IgD-negative memory B cell (primary cell): ENCODE measurements at regions not wholly inside any gene's neighbourhood (a gene's known extent, or its start where the extent isn't known, plus 50 kb on each side); places are given as distances from the start of the nearest gene placed in this dataset.
A peak's percentile ranks its signal among the peaks of the same experiment; 100 is the strongest.
"Not testable (repeated sequence)": the region's sequence is repeated elsewhere in the genome, so short reads cannot be mapped to it uniquely, and the experiment has no call there.

Experiments used
- H3K27ac Mint-ChIP-seq, 3 donors: one replicate each; pipeline ENCODE4 v1.8.0; 2020 to 2022; ENCODE audit warnings: mild to moderate bottlenecking in 3 of 3, mixed read lengths in 3 of 3, moderate library complexity in 1 of 3
- H3K27me3 Mint-ChIP-seq: one replicate; pipeline ENCODE4 v1.8.0; 2021; ENCODE audit warnings: mixed read lengths
- H3K36me3 Mint-ChIP-seq: one replicate; pipeline ENCODE4 v1.8.0; 2020; ENCODE audit warnings: mild to moderate bottlenecking, mixed read lengths
- H3K4me1 Mint-ChIP-seq, 3 donors: one replicate each; pipeline ENCODE4 v1.8.0; 2020 to 2022; ENCODE audit warnings: mixed read lengths in 3 of 3, mild to moderate bottlenecking in 1 of 3
- H3K4me3 Mint-ChIP-seq, 4 donors: one replicate each; pipeline ENCODE4 v1.8.0; 2020 to 2022; ENCODE audit warnings: mild to moderate bottlenecking in 4 of 4, mixed read lengths in 4 of 4, moderate library complexity in 3 of 4
- H3K9me3 Mint-ChIP-seq, 3 donors: one replicate each; pipeline ENCODE4 v1.8.0; 2020 to 2021; ENCODE audit warnings: mixed read lengths in 3 of 3, mild to moderate bottlenecking in 1 of 3

- not testable (repeated sequence) for H3K27ac Mint-ChIP-seq, H3K27me3 Mint-ChIP-seq, H3K4me3 Mint-ChIP-seq, H3K4me1 Mint-ChIP-seq, H3K36me3 Mint-ChIP-seq
- H3K9me3 Mint-ChIP-seq: peaks cover under 1 to 28% (median 18%) of the 10 kb centered on the region in 3 donors
Measured at GRCh38 chr20:29311046-29311445, 1946.4 kb upstream of the DEFB115 start.

- not testable (repeated sequence) for H3K4me1 Mint-ChIP-seq, H3K36me3 Mint-ChIP-seq
- H3K9me3 Mint-ChIP-seq: peaks cover 1 to 26% (median 21%) of the 10 kb centered on the region in 3 donors
Measured at GRCh38 chr20:29312679-29313078, 1944.8 kb upstream of the DEFB115 start.

GRCh38 chr20:29313481-29313880 lies 1944.0 kb upstream of the DEFB115 start:
- Mint-ChIP-seq H3K9me3 (peaks cover 1 to 26% (median 15%) of the 10 kb centered on the region in 3 donors), H3K4me1 (peaks cover 0 to 4% (median 0%) of the 10 kb centered on the region in 3 donors), H3K36me3 (no peaks in the 10 kb centered on the region), H3K27ac (no peak overlapping the region), H3K4me3 (no peak overlapping the region), H3K27me3 (no peaks in the 10 kb centered on the region)

More at GRCh38 chr20:29312679-29313078, 1944.8 kb upstream of the DEFB115 start:
- not testable (repeated sequence) for H3K27ac Mint-ChIP-seq, H3K4me3 Mint-ChIP-seq, H3K27me3 Mint-ChIP-seq

- H3K4me3 Mint-ChIP-seq: no peak overlapping the region
Measured at GRCh38 chr20:29314294-29314693, 1943.2 kb upstream of the DEFB115 start.

GRCh38 chr20:29318871-29319461 lies 1938.5 kb upstream of the DEFB115 start:
- no peak overlapping the region for H3K27ac Mint-ChIP-seq
- H3K9me3 Mint-ChIP-seq: peaks cover 1 to 10% (median 9%) of the 10 kb centered on the region in 3 donors
- H3K27me3 Mint-ChIP-seq: no peaks in the 10 kb centered on the region
- no peak overlapping the region for H3K4me3 Mint-ChIP-seq
- H3K36me3 Mint-ChIP-seq: peaks cover 1% of the 10 kb centered on the region
- no peaks in the 10 kb centered on the region for H3K4me1 Mint-ChIP-seq

More at GRCh38 chr20:29314294-29314693, 1943.2 kb upstream of the DEFB115 start:
- H3K27ac Mint-ChIP-seq: peak overlapping the region in 1 of 3 donors; percentile 29
- H3K4me1 Mint-ChIP-seq: peaks cover 0 to 1% (median 0%) of the 10 kb centered on the region in 3 donors
- H3K36me3 Mint-ChIP-seq: peaks cover 1% of the 10 kb centered on the region
- H3K9me3 Mint-ChIP-seq: peaks cover 1 to 22% (median 11%) of the 10 kb centered on the region in 3 donors
- H3K27me3 Mint-ChIP-seq: no peaks in the 10 kb centered on the region

- H3K4me1 Mint-ChIP-seq: no peaks in the 10 kb centered on the region
- no peaks in the 10 kb centered on the region for H3K27me3 Mint-ChIP-seq
- H3K4me3 Mint-ChIP-seq: no peak overlapping the region
- peaks cover 1% of the 10 kb centered on the region for H3K36me3 Mint-ChIP-seq
- peaks cover 1 to 6% (median 4%) of the 10 kb centered on the region in 3 donors for H3K9me3 Mint-ChIP-seq
- H3K27ac Mint-ChIP-seq: no peak overlapping the region
Measured at GRCh38 chr20:29319725-29320124, 1937.7 kb upstream of the DEFB115 start.

GRCh38 chr20:29320216-29320949 lies 1937.1 kb upstream of the DEFB115 start:
- H3K27ac Mint-ChIP-seq, H3K4me1 Mint-ChIP-seq, H3K36me3 Mint-ChIP-seq, H3K27me3 Mint-ChIP-seq, H3K4me3 Mint-ChIP-seq, H3K9me3 Mint-ChIP-seq: not testable (repeated sequence)

- not testable (repeated sequence) for H3K36me3 Mint-ChIP-seq, H3K9me3 Mint-ChIP-seq, H3K27me3 Mint-ChIP-seq, H3K4me3 Mint-ChIP-seq, H3K4me1 Mint-ChIP-seq
- peak overlapping the region in 1 of 3 donors; percentile 68 for H3K27ac Mint-ChIP-seq
Measured at GRCh38 chr20:29323631-29324515, 1933.6 kb upstream of the DEFB115 start.

- H3K27me3 Mint-ChIP-seq, H3K4me1 Mint-ChIP-seq, H3K4me3 Mint-ChIP-seq, H3K36me3 Mint-ChIP-seq, H3K9me3 Mint-ChIP-seq, H3K27ac Mint-ChIP-seq: not testable (repeated sequence)
Measured at GRCh38 chr20:29324516-29325303, 1932.8 kb upstream of the DEFB115 start.

- H3K9me3 Mint-ChIP-seq: peaks cover 3 to 10% (median 9%) of the 10 kb centered on the region in 3 donors
- no peaks in the 10 kb centered on the region for H3K36me3 Mint-ChIP-seq
- H3K27ac Mint-ChIP-seq: no peak overlapping the region
- H3K4me1 Mint-ChIP-seq: no peaks in the 10 kb centered on the region
- no peaks in the 10 kb centered on the region for H3K27me3 Mint-ChIP-seq
- no peak overlapping the region for H3K4me3 Mint-ChIP-seq
Measured at GRCh38 chr20:29325304-29325640, 1932.2 kb upstream of the DEFB115 start.

GRCh38 chr20:29325781-29326180 lies 1931.7 kb upstream of the DEFB115 start:
- H3K27me3 Mint-ChIP-seq, H3K4me3 Mint-ChIP-seq, H3K36me3 Mint-ChIP-seq, H3K27ac Mint-ChIP-seq, H3K4me1 Mint-ChIP-seq: not testable (repeated sequence)
- peaks cover 7 to 13% (median 12%) of the 10 kb centered on the region in 3 donors for H3K9me3 Mint-ChIP-seq

GRCh38 chr20:29326376-29327070 lies 1930.9 kb upstream of the DEFB115 start:
- Mint-ChIP-seq H3K4me1 (no peaks in the 10 kb centered on the region), H3K9me3 (peaks cover 5 to 13% (median 13%) of the 10 kb centered on the region in 3 donors), H3K27ac (no peak overlapping the region), H3K27me3 (no peaks in the 10 kb centered on the region), H3K4me3 (no peak overlapping the region), H3K36me3 (no peaks in the 10 kb centered on the region)

GRCh38 chr20:29327600-29328420 lies 1929.7 kb upstream of the DEFB115 start:
- H3K9me3 Mint-ChIP-seq: peaks cover 8 to 18% (median 14%) of the 10 kb centered on the region in 3 donors
- not testable (repeated sequence) for H3K4me3 Mint-ChIP-seq, H3K4me1 Mint-ChIP-seq, H3K27me3 Mint-ChIP-seq, H3K27ac Mint-ChIP-seq, H3K36me3 Mint-ChIP-seq
